DLD1 (cell line): ENCODE measurements at regions not wholly inside any gene's neighbourhood (a gene's known extent, or its start where the extent isn't known, plus 50 kb on each side); places are given as distances from the start of the nearest gene placed in this dataset.
"Not testable (repeated sequence)": the region's sequence is repeated elsewhere in the genome, so short reads cannot be mapped to it uniquely, and the experiment has no call there.

Source experiments
- in situ Hi-C: cut with HindIII; loops from 2 replicates; pipeline ENCODE4 v1.10.0; 2017; ENCODE audit warnings: low sequenced_read_pairs

DNA sequence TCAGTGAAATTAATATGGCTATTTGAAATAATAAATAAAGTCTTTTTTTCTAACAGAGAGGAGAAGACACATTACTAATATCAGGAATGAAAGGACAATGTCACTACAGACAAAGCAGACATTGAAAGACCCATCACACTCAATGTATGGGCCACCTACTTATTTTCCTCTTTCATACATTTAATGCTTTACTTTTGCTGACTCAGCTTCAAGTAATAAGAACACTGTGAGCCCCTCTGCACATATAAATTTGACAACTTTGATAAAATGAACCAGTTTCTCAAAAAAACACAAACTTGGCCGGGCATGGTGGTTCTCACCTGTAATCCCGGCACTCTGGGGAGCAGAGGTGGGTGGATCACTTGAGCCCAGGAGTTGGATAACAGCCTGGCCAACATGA is 664.2 kb upstream of the COBL start:
- in situ Hi-C loops = no loop called here

DNA sequence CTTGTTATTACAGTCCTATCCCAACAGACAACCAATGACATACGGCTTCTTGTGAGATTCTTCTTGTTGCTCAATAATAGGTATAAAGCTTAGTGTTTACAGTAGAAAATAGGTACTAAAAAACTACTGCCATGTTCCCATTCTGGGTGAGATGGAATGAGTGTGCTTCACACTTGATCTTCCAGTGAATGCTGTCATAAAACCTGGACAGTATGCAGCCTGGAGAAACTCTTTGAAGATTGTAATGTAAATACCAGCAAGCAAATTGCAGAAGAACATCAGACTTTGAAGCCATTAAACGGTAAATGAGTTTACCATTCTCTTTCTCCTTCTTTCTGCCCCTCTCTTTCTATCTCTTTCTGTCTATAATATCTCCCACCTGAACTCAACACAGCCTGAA is 663.7 kb upstream of the COBL start:
- in situ Hi-C loops = no loop called here

DNA sequence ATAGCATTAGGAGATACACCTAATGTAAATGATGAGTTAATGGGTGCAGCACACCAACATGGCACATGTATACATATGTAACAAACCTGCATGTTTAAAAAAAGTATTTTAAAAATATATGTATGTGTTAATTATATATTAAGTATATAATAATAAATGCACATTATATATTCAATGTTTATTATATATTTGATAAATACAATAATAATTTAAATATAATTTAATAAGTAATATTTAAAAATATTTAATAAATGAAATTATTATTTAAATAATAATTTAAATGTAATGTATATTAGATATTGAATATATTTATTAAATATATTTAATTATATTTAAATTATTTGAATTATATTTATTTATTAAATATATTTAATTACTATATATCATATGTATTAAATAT is 661.3 kb upstream of the COBL start:
- in situ Hi-C loops = no loop called here

DNA sequence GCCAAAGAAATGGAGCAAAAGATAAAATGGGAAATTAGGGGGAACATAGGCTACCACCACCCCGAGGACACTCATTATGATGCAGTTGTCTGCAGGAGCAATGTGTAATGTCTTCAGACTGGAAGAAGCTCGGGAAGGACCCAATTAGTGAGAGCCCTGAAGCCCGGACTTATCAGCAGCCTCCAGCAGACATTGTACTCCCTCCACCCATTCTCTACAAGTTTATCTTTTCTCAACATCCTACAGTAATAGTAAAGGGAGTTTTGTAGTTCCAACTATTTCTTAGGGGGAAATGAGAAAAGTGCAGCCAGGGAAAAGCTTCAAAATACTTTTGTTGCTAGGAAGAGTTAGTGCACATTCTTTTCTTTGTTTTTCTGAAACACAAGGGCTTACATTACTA is 657.3 kb upstream of the COBL start:
- in situ Hi-C loops = no loop called here

DNA sequence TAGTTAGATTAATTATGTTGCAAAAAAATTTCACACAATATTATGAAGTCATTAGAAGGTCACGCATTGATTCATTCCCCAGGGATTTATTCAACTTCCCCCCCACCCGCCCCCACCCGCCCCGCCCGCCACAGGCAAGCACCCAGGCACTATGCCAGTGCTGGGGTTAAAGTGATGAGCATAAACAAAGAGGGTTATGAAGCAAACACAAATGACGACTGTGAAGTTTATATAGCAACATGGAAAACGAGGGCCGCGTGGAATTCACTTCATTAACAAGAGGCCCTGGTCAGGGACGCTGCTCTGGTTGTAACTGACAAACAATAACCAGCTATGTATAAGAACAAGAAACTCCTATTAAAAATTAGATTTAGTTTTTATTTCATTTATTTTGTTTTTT is 656.5 kb upstream of the COBL start:
- in situ Hi-C loops = no loop called here

DNA sequence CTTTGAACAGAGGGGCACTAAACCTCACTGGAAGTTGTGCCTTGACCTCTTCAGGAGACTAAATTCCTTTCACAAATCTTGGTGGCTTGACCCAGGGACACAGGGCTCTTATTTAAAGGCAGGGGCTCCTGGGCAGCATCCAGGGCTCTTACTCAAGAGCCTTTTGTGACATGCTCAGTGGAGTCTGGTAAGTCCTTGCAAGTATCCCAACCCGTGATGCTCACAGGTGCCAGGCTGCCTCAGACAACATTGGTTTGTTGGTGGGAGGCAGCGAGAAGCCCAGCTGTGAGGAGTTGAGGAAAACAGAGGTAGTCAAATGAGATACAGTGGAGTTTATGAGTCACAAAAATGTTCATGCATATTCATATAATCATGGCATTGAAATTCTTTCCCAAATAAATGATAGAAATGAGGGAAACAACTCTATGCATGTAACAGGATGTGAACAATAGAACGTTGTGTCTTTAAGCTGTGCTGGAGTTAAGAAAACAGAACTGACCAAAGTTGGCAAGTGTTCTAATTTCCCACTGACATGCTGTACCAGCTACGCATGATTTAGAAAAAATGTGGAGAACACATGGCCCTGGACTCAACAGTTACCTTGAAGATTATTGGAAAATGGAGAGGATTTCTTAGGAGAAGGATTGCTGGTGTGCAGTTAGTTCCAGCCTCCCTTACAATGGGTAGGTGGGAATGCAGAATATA is 654.5 kb upstream of the COBL start:
- in situ Hi-C loops = no loop called here

DNA sequence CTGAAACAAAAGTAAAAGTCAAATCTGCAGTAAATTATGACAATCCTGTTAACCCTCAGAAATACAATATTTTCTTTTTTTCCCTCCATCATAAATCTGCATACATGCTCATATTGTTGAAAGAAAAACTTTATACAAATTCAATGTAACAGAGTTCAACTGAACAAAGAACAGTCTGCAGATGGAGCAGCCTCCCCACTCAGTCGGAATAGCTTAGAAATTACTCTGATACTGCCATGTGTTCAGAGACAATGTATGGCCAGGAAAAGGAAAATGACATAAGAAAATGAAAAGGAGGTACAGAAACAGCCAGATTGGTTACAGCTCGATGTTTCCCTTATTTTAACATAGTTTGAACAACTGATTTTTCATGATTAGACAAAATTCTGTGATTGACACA is 651.9 kb upstream of the COBL start:
- in situ Hi-C loops = no loop called here

DNA sequence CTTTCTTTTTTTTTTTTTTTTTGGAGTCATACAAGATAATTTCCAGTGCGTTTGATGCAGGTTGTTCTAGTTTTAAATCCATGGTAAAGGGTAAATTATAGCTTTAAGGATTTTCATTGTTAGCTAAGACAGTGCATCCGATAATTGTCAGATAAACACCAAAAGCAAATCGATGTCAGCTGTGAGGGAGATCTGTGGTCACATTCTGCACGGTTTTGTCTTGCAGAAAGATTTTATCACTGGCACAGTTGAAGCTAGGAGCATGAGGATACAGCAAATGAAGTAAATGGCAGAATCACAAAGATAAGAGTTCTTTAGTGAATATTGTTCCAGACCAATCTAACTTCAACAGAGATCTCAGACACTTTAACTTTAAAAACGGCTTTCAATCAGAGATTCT is 648.8 kb upstream of the COBL start:
- in situ Hi-C loops = no loop called here

DNA sequence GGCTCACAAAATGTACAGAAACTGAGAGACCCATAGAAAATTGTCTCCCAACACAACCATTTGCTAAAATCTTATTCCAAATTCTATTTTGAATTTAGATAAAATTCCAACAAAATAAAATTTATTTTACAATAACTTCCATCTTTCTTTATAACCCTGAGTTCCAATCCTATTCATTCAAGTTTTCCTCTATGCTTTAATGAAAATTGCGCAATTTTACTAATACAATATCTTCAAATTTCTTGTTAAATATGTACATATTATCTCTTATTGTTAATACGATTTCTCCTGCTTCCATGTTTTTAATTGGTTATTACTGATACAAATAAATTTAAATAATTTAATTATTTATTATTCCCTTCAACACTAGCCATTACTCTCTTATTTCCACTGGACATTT is 645.2 kb upstream of the COBL start:
- in situ Hi-C loops = no loop called here

DNA sequence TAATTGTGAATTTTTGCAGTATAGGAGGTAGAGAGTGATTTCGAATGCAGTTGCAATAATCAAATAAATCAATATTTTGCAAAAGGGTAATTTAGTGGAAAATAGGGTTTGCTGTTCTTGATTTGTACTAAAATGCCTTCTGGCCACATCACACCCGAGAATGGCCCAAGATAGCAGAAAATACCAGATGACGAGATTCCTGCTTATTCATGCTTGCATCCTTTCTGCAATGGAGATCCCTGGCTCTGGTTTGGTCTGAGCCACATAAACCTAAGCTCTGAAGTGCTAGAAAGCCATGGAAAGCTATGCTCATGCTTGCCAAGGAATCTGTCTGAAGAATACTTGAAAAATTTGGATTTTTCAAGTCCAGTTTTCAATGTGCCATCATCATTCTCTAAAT is 634.2 kb upstream of the COBL start:
- in situ Hi-C loops = no loop called here

DNA sequence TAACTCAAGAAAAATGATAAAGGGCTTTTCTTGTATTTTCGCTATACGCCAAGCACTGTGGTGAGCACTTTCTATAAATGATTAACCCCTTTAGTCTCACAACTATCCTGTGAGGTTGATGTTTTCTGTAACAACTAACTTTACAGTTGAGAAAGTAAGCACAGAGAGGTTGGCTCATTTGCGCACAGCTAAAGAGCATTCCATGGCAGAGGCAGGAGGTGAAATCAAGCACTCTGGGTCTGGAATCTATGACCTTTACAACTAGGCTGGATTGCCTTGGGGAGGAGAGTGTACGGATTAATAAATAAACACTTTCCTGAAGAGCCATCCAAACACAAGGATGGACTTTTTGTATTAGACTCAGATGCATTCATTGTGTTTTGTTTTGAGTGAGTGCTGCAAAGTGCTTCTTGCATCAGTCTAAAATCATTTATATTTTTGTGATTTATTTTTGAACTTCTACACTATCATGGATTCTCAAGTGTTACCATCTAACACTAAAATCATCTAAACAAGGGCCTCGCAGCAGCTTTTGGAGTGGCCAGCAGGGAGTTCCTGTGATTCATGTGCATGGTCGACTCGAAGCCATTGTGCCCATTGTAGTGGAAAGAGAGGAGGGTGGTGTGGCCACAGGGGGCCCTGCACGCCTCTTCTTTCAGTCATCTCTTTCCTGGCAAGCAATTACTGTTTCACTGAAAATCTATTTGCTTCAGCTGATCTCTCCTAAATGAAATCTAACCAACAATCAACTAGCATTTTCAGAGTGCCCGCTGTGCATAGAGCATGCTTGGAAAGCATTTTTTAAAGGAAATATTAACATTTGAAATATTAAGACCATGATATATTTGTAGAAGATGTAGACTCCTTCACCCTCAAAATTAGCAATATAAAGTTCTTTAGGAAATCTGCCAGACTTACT is 633.4 kb upstream of the COBL start:
- in situ Hi-C loops = no loop called here

DNA sequence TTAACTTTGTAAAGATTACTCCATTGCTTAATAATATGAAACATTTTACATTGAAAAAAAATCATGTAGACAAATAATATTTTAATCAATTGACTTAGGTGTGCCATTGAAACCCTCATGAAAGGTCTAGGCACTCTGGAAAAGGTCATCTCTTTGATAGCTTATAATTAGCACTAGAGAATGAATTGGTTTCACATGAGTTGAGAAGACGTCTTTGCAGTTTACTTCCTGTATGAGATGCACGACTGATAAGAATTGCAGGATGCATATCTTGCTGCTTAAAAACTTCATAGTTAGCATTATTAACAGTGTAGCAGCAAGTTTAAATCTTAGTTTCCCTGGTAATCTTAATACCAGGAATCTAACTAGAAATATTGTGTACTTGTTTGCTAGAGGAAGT is 614.2 kb upstream of the COBL start:
- in situ Hi-C loops = no loop called here

DNA sequence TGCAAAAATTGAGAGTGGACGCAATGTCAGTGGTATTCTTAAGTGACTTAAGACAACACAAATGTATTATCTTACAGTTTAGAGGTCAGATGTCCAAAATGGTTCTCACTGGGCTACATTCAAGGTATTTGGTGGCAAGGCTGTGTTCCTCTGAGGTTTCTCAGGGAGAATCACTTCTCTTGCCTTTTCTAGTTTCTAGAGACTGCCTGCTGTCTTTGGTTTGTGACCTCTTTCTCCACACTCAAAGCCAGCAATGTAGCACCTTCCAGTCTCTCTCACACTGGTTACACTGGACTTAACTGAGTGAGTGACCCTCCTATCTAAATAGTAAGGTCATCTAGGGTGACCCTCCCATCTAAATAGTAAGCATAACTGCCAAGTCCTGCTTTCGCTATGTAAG is 613.2 kb upstream of the COBL start:
- in situ Hi-C loops = no loop called here

DNA sequence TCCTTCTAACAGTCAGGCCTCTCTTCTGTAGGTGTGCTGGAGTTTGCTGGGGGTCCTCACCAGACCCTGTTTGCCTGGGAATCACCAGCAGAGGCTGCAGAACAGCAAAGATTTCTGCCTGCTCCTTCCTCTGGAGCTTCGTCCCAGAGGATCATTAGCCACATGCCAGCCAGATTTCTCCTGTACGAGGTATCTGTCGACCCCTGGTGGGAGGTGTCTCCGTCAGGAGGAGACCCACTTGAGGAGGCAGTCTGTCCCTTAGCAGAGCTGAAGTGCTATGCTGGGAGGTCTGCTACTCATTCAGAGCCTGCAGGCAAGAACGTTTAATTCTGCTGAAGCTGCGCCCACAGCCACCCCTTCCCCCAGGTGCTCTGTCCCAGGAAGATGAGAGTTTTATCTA is 611.1 kb upstream of the COBL start:
- in situ Hi-C loops = no loop called here

DNA sequence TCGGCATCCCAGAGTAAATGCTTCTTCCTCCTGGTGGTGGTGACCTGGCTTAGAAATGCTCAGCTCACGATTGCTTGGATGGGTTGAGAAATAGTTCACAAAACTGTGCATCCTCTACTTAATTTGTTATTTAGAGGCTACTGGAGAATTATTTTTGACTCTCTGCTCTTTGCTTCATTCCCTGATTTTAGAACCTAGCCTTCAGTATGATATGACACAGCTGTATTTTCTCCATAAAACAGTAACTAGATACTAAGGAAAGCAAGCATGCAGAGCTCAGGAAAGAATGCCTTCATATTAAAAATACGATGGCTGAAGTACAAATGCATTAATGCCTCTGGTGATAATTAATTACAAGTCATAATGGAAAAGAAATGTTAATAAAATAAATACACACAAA is 602.0 kb upstream of the COBL start:
- in situ Hi-C loops = no loop called here

DNA sequence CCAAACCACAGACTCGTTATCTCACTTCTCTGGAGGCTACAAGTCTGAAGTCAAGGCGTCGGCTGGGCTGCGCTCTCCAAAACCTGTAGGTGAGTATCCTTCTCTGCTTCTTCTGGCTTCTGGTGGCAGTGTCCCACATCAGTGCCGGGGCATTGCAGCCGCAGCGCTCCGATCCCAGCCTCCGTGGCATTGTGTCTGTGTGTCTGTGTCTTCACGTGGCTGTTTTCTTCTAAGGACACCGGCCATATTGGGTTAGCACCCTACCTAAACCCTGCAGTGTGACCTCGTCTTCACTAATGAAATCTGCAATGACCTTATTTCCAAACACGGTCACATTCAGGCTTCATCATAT is 584.9 kb upstream of the COBL start:
- in situ Hi-C loops = no loop called here

DNA sequence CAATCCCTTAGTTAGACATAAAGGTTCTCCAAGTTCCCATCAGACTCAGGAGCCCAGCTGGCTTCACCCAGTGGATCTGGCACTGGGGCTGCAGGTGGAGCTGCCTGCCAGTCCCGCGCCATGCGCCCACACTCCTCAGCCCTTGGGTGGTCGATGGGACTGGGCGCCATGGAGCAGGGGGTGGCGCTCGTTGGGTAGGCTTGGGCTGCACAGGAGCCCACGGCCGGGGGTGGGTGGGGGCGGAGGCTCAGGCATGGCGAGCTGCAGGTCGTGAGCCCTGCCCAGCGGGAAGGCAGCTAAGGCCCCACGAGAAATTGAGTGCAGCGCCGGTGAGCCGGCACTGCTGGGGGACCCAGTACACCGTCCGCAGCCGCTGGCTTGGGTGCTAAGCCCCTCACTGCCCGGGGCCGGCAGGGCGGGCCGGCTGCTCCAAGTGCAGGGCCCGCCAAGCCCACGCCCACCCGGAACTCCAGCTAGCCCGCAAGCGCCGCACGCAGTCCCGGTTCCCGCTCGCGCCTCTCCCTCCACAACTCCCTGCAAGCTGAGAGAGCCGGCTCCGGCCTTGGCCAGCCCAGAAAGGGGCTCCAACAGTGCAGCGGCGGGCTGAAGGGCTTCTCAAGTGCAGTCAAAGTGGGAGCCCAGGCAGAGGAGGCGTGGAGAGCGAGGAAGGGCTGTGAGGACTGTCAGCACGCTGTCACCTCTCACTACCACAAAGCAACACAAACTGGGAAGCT is 584.3 kb upstream of the COBL start:
- in situ Hi-C loops = not testable (repeated sequence)

DNA sequence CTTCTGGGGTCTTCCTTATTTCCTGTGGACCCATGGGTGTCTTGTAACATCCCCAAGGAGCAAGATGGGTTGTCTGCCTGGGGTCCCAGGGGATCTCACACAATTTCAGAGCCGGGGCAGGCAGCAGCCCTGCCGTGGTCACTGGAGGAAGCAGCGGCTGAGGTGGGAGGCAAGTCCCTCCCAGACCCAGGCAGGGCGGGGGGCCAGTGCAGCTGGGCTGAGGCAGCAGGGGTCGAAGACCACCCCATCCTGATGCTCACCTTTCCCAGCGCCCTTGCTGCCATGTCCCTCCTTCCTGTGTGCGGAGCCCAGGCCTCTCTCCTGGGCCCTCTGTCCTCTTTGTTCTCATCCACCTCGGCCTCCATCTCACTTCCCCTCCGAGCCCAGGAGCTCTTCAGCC is 583.0 kb upstream of the COBL start:
- in situ Hi-C loops = no loop called here

DNA sequence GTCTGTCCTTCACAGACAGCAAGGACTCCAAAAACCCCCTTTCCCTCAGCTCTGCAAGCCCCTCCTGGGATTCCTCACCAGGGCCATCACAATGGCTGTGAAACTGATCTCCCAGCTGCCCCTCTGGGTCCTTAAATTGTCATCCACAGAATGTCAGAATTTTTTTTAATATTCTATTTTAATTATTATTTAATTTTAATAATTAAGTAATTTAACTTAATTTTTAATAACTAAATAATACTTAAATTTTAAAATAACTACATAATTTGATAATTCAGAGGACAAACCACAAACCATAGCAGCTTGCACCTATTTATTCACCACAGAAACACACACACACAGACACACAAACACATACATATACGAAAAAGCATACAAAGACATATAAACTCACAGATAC is 565.8 kb upstream of the COBL start:
- in situ Hi-C loops = no loop called here

DNA sequence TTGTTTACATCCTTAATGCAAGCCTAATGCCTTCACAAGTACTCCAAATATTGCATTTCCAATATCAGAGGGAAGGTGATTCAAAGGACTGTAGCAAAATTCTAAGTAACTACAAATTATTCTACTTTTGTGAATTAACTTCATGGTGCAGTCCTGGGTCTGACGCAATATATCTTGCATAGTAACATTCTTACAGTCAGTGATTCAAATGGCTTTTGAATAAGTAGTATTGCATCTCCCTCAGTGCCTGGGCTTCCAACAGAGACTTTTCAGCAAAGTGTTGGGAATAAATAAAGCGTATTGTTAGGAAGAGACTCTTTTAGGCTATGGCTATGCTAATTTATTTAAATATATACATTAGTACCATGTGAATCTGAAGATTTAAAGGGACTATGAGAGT is 564.7 kb upstream of the COBL start:
- in situ Hi-C loops = no loop called here

DNA sequence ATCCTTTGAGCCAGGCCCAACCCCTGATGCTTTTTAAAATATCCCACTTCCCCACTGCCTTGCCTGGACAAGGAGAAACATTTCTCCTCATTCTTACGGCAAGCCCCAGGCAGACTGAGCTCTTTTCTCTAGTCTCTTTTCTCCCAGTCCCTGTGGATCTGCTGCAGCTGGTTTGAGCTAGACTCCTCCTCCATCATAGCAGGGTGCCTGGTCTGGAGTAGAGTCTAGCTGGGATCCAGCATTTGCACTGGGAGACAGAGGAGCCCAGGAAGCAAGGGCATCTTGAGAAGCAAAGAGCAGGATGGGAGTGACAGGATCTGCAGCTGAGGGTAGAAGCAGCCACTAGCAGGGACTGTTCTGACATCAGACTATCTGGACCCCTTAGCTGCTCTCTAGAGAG is 562.3 kb upstream of the COBL start:
- in situ Hi-C loops = no loop called here

DNA sequence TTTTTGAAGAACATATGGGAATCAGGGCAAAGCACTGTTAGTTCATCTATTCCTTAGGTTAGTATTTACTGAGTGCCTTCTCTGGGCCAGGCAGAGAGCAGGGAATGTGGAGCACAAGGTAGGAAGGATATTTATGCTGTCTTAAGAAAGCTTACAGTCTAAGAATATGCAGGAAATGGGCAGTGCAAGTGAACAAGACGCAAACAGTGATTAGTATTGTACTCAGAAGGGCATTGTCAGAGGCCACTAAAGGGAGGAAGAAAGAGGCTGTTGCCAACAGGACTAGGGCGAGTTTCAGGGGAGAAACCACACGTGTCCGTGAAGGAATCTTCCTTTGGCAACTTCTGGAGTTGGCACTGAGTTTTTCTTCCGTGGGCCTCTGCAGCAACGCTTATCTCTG is 552.8 kb upstream of the COBL start:
- in situ Hi-C loops = no loop called here
